Colonic mucosa (tissue), 4 donors: ENCODE measurements at regions not wholly inside any gene's neighbourhood (a gene's known extent, or its start where the extent isn't known, plus 50 kb on each side); places are given as distances from the start of the nearest gene placed in this dataset.
"Not testable (repeated sequence)": the region's sequence is repeated elsewhere in the genome, so short reads cannot be mapped to it uniquely, and the experiment has no call there.

ENCODE experiments used
- DNase-seq: peaks from one replicate; pipeline ENCODE4 v3.0.0-alpha.2; 2020
- H3K27ac ChIP-seq: fragments of 200-600 bp; one replicate; pipeline ENCODE4 v1.8.0; 2021
- H3K27me3 ChIP-seq: fragments of 200-600 bp; one replicate; pipeline ENCODE4 v1.8.0; 2021
- H3K36me3 ChIP-seq: fragments of 200-600 bp; one replicate; pipeline ENCODE4 v1.8.0; 2021
- H3K4me1 ChIP-seq: fragments of 200-600 bp; one replicate; pipeline ENCODE4 v1.8.0; 2021; ENCODE audit warnings: mild to moderate bottlenecking
- H3K4me3 ChIP-seq: fragments of 200-600 bp; one replicate; pipeline ENCODE4 v1.8.0; 2021
- H3K9ac ChIP-seq, 2 donors: one replicate each; pipeline ENCODE4 v1.7.0; 2013; ENCODE audit warnings: control low read depth in 2 of 2, low read depth in 2 of 2, low read length in 2 of 2
- H3K9me3 ChIP-seq: fragments of 200-600 bp; one replicate; pipeline ENCODE4 v1.8.0; 2021
- intact Hi-C: fragments of 100-400 bp; cut with DNase I; formaldehyde crosslinking; loops from one replicate; pipeline ENCODE4 v1.14.1; 2022
- TF ChIP-seq, protein P1 (sequence below): fragments of 200-600 bp; IDR thresholded peaks from one replicate; pipeline ENCODE4 v1.8.0; 2022; ENCODE audit warnings: antibody characterized with exemption, mild to moderate bottlenecking
- donor health status: healthy.
- donor health status: DM: no; HTN: no; CAD: no.
- donor health status: DM: no; HTN: no; CAD: no.

DNA sequence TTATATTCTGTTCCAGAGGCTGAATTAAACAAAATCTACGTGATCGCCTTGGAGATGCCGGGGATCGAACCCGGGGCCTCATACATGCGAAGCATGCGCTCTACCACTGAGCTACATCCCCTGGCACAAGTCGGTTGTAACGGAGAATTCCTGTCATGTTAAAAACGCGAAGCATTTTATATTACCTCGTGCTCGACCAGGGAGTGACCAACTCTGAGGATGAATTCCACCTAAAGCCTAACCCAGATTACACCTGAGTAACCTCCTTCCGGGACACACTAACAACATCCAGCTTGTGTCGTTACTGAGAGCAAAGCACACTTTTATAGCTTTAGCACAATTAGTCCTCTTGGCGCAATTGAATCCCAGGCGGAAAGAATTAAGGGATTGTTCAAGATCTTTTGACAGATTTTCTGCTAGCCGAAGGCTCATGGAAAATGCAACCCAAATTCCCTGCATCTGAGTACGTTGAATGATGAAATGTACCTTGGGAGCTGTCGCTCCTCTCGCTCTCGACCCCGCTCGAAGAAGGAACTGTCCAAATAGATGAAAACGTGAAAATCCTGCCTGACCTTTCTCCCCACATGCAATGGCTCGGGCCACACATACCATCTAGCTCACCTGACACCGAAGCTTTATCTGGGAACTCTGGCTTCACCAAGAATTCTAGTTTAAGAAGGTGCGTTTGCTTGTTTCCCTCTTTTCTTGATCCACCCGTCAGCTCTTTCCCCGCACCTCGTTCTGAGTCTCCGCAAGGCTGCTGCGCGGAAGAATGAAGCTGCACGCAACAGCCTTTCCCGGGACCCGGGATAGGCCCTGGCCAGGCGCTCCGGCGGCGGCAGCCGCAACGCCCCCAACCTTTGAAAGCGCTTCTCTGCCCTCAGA lies 148.3 kb downstream of the GPX5 start:
- no peaks in the 10 kb centered on the region for H3K4me1 ChIP-seq
- H3K9me3 ChIP-seq, result no peaks in the 10 kb centered on the region
- no peak overlapping the region for H3K9ac ChIP-seq
- H3K27ac ChIP-seq, result no peak overlapping the region
- no peaks in the 10 kb centered on the region for H3K36me3 ChIP-seq
- peak overlapping the region; percentile 4 for H3K4me3 ChIP-seq
- intact Hi-C loops, result no loop called here
- TF ChIP-seq, protein P1, sequence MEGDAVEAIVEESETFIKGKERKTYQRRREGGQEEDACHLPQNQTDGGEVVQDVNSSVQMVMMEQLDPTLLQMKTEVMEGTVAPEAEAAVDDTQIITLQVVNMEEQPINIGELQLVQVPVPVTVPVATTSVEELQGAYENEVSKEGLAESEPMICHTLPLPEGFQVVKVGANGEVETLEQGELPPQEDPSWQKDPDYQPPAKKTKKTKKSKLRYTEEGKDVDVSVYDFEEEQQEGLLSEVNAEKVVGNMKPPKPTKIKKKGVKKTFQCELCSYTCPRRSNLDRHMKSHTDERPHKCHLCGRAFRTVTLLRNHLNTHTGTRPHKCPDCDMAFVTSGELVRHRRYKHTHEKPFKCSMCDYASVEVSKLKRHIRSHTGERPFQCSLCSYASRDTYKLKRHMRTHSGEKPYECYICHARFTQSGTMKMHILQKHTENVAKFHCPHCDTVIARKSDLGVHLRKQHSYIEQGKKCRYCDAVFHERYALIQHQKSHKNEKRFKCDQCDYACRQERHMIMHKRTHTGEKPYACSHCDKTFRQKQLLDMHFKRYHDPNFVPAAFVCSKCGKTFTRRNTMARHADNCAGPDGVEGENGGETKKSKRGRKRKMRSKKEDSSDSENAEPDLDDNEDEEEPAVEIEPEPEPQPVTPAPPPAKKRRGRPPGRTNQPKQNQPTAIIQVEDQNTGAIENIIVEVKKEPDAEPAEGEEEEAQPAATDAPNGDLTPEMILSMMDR, result no peak
- peaks cover 15% of the 10 kb centered on the region for H3K27me3 ChIP-seq
- DNase-seq, result peak; percentile 55

DNA sequence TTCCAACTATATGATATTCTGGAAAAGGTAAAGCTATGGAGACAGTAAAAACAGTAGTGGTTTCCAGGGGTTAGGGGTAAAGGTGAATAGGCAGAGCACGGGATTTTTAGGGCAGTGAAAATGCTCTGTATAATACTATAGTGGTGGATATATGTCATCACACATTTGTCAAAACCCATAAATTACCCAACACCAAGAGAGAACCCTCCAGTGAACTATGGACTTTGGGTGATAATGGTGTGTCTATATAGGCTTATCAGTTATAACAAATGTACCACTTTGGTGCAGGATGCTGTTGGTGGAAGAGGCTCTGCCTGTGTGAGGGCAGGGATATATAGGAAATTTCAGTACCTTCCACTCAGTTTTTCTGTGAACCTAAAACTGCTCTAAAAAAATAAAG lies 149.9 kb downstream of the GPX5 start:
- Histone ChIP-seq H3K27me3 (peaks cover 15% of the 10 kb centered on the region), H3K36me3 (no peaks in the 10 kb centered on the region), H3K9ac (no peak overlapping the region), H3K4me3 (no peak overlapping the region), H3K9me3 (no peaks in the 10 kb centered on the region), H3K27ac (no peak overlapping the region), H3K4me1 (no peaks in the 10 kb centered on the region)
- TF ChIP-seq, protein P1, result no peak
- intact Hi-C loops, result no loop called here
- no peak for DNase-seq

DNA sequence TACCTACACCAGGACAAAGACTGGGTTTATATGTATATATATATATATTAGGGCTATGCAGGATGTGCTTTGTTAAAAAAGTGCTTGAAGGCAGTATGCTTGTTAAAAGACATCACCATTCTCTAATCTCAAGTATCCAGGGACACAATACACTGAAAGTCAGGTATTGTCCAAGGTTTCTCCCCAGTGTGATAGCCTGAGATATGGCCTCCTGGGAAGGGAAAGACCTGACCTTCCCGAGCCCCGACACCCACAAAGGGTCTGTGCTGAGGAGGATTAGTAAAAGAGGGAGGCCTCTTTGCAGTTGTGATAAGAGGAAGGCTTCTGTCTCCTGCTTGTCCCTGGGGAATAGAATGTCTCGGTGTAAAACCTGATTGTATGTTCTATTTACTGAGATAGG lies 156.9 kb downstream of the GPX5 start:
- Histone ChIP-seq H3K27me3 (peaks cover 8% of the 10 kb centered on the region), H3K4me1 (no peaks in the 10 kb centered on the region), H3K9me3 (no peaks in the 10 kb centered on the region), H3K27ac (no peak overlapping the region), H3K9ac (no peak overlapping the region), H3K4me3 (no peak overlapping the region), H3K36me3 (no peaks in the 10 kb centered on the region)
- DNase-seq, result no peak
- intact Hi-C loops, result no loop called here
- TF ChIP-seq, protein P1, result no peak

DNA sequence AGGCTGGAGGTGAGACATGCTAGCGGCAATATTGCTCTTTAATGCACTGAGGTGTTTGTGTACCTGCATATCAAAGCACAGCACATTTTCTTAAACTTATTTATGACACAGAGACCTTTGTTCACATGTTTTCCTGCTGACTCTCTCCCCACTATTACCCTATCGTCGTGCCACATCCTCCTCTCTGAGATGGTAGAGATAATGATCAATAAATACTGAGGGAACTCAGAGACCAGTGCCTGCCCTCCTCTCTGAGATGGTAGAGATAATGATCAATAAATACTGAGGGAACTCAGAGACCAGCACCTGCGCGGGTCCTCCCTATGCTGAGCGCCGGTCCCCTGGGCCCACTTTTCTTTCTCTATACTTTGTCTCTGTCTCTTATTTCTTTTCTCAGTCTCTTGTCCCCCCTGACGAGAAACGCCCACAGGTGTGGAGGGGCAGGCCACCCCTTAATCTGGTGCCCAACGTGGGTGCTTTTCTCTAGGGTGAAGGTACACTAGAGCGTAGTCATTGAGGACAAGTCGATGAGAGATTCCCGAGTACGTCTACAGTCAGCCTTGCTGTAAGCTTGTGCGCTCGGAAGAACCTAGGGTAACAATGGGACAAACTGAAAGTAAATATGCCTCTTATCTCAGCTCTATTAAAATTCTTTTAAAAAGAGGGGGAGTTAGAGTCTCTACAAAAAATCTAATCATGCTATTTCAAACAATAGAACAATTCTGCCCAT lies 157.4 kb downstream of the GPX5 start:
- H3K4me3 ChIP-seq, H3K4me1 ChIP-seq, H3K27me3 ChIP-seq, intact Hi-C loops, H3K9ac ChIP-seq, H3K36me3 ChIP-seq, H3K9me3 ChIP-seq, H3K27ac ChIP-seq, DNase-seq: not testable (repeated sequence)

DNA sequence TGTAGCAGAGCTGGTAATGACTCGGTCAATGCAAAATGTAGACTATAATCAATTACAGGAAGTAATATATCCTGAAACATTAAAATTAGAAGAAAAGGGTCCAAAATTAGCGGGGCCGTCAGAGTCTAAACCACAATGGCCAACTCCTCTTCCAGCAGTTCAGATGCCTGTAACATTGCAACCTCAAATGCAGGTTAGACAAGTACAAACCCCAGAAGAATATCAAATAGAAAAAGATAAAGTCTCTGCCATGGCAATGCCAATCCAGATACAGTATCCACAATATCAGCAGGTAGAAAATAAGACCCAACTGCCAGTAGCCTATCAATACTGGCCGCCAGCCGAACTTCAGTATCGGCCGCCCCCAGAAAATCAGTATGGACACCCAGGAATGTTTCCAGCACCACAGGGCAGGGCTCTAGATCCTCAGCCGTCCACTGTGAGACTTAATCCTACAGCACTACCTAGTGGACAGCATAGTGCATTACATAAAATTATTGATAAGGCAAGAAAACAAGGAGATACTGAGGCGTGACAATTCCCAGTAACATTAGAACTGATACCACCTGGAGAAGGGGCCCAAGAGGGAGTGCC lies 158.4 kb downstream of the GPX5 start:
- no peaks in the 10 kb centered on the region for H3K4me1 ChIP-seq
- TF ChIP-seq, protein P1, result peak; percentile 45
- H3K9ac ChIP-seq, result no peak overlapping the region
- no peak overlapping the region for H3K4me3 ChIP-seq
- intact Hi-C loops, result no loop called here
- no peaks in the 10 kb centered on the region for H3K36me3 ChIP-seq
- no peak overlapping the region for H3K27ac ChIP-seq
- no peaks in the 10 kb centered on the region for H3K9me3 ChIP-seq
- peak; percentile 29 for DNase-seq
- peaks cover 8% of the 10 kb centered on the region for H3K27me3 ChIP-seq

DNA sequence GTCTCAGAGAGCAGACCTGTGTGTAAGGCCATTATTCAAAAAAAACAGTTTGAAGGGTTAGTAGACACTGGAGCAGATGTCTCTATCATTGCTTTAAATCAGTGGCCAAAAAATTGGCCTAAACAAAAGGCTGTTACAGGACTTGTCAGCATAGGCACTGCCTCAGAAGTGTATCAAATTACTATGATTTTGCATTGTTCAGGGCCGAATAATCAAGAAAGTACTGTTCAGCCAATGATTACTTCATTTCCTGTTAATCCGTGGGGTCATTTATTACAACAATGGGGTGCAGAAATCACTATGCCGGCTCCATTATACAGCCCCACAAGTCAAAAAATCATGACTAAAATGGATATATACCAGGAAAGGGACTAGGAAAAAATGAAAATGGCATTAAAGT lies 160.3 kb downstream of the GPX5 start:
- H3K27ac ChIP-seq, DNase-seq, H3K36me3 ChIP-seq, H3K4me1 ChIP-seq, H3K4me3 ChIP-seq, H3K9ac ChIP-seq, H3K27me3 ChIP-seq, H3K9me3 ChIP-seq: not testable (repeated sequence)
- intact Hi-C loops, result loop anchor here (2.0 to 5.0 kb wide), 2 partner anchors 331 to 901 kb away; partner anchors contain the start of gene OR2H2
